Muscle layer of duodenum (tissue), 2 donors: ENCODE measurements at regions not wholly inside any gene's neighbourhood (a gene's known extent, or its start where the extent isn't known, plus 50 kb on each side); places are given as distances from the start of the nearest gene placed in this dataset.
"Not testable (repeated sequence)": the region's sequence is repeated elsewhere in the genome, so short reads cannot be mapped to it uniquely, and the experiment has no call there.

Experiments
- H3K27ac ChIP-seq: one replicate; pipeline ENCODE4 v1.7.0; 2013; ENCODE audit warnings: mild to moderate bottlenecking, low read length
- H3K27me3 ChIP-seq: one replicate; pipeline ENCODE4 v1.7.0; 2013; ENCODE audit warnings: low read depth, mild to moderate bottlenecking, control low read depth, low read length
- H3K36me3 ChIP-seq, 2 donors: one replicate each; pipeline ENCODE4 v1.7.0; 2013; ENCODE audit warnings: low read length in 2 of 2, control low read depth in 1 of 2, mild to moderate bottlenecking in 1 of 2; ENCODE audit not compliant: insufficient read depth in 2 of 2, control insufficient read depth in 1 of 2
- H3K4me1 ChIP-seq, 2 donors: one replicate each; pipeline ENCODE4 v1.7.0; 2013; ENCODE audit warnings: low read length in 2 of 2, mild to moderate bottlenecking in 2 of 2, control low read depth in 1 of 2, moderate library complexity in 1 of 2; ENCODE audit not compliant: insufficient read depth in 2 of 2, control insufficient read depth in 1 of 2
- H3K4me3 ChIP-seq, 2 donors: one replicate each; pipeline ENCODE4 v1.7.0; 2013; ENCODE audit warnings: low read length in 2 of 2, low read depth in 1 of 2, mild to moderate bottlenecking in 1 of 2
- H3K9me3 ChIP-seq, 2 donors: one replicate each; pipeline ENCODE4 v1.7.0; 2013; ENCODE audit warnings: low read length in 2 of 2, control low read depth in 1 of 2, mild to moderate bottlenecking in 1 of 2; ENCODE audit not compliant: control insufficient read depth in 1 of 2
- donor health status: healthy.

GRCh38 chr19:27714857-27715256 is 1498.1 kb downstream of the UQCRFS1 start:
- H3K4me3 ChIP-seq = no peak overlapping the region
- no peak overlapping the region for H3K27ac ChIP-seq
- H3K9me3 ChIP-seq = peaks cover 0 to 19% of the 10 kb centered on the region in 2 donors
- no peaks in the 10 kb centered on the region for H3K27me3 ChIP-seq
- no peaks in the 10 kb centered on the region for H3K36me3 ChIP-seq
- H3K4me1 ChIP-seq = no peaks in the 10 kb centered on the region

GRCh38 chr19:27709496-27709895 is 1503.5 kb downstream of the UQCRFS1 start:
- no peak overlapping the region for H3K27ac ChIP-seq
- no peaks in the 10 kb centered on the region for H3K27me3 ChIP-seq
- H3K4me1 ChIP-seq = no peaks in the 10 kb centered on the region
- peaks cover 0 to 9% of the 10 kb centered on the region in 2 donors for H3K9me3 ChIP-seq
- no peaks in the 10 kb centered on the region for H3K36me3 ChIP-seq
- H3K4me3 ChIP-seq = no peak overlapping the region

- H3K4me1 ChIP-seq, H3K9me3 ChIP-seq, H3K4me3 ChIP-seq, H3K36me3 ChIP-seq, H3K27ac ChIP-seq, H3K27me3 ChIP-seq: not testable (repeated sequence)
Measured at GRCh38 chr19:27708986-27709385, 1504.0 kb downstream of the UQCRFS1 start.

GRCh38 chr19:27707026-27707425 is 1505.9 kb downstream of the UQCRFS1 start:
- H3K4me1 ChIP-seq, H3K9me3 ChIP-seq, H3K36me3 ChIP-seq, H3K4me3 ChIP-seq, H3K27ac ChIP-seq, H3K27me3 ChIP-seq: not testable (repeated sequence)

- Histone ChIP-seq H3K4me1 (no peaks in the 10 kb centered on the region), H3K9me3 (peaks cover 0 to 14% of the 10 kb centered on the region in 2 donors), H3K27me3 (no peaks in the 10 kb centered on the region), H3K36me3 (no peaks in the 10 kb centered on the region), H3K4me3 (no peak overlapping the region), H3K27ac (no peak overlapping the region)
Measured at GRCh38 chr19:27705896-27706295, 1507.1 kb downstream of the UQCRFS1 start.

GRCh38 chr19:27694361-27695055 is 1518.4 kb downstream of the UQCRFS1 start:
- no peaks in the 10 kb centered on the region for H3K27me3 ChIP-seq
- peak overlapping the region in 1 of 2 donors; percentile 21 for H3K4me3 ChIP-seq
- no peak overlapping the region for H3K27ac ChIP-seq
- H3K36me3 ChIP-seq = no peaks in the 10 kb centered on the region
- H3K4me1 ChIP-seq = no peaks in the 10 kb centered on the region
- peaks cover 5 to 21% of the 10 kb centered on the region in 2 donors for H3K9me3 ChIP-seq

- Histone ChIP-seq H3K9me3 (peaks cover 5 to 24% of the 10 kb centered on the region in 2 donors), H3K36me3 (no peaks in the 10 kb centered on the region), H3K27me3 (no peaks in the 10 kb centered on the region), H3K4me3 (no peak overlapping the region), H3K27ac (no peak overlapping the region), H3K4me1 (no peaks in the 10 kb centered on the region)
Measured at GRCh38 chr19:27691991-27692390, 1521.0 kb downstream of the UQCRFS1 start.

GRCh38 chr19:27689734-27690241 is 1523.2 kb downstream of the UQCRFS1 start:
- Histone ChIP-seq H3K4me1 (no peaks in the 10 kb centered on the region), H3K36me3 (no peaks in the 10 kb centered on the region), H3K4me3 (no peak overlapping the region), H3K9me3 (peaks cover 5 to 18% of the 10 kb centered on the region in 2 donors), H3K27me3 (no peaks in the 10 kb centered on the region), H3K27ac (no peak overlapping the region)

GRCh38 chr19:27684293-27684692 is 1528.7 kb downstream of the UQCRFS1 start:
- Histone ChIP-seq H3K4me1 (no peaks in the 10 kb centered on the region), H3K27ac (no peak overlapping the region), H3K36me3 (no peaks in the 10 kb centered on the region), H3K27me3 (no peaks in the 10 kb centered on the region), H3K9me3 (peaks cover 5 to 9% of the 10 kb centered on the region in 2 donors), H3K4me3 (no peak overlapping the region)

GRCh38 chr19:27681972-27682371 is 1531.0 kb downstream of the UQCRFS1 start:
- Histone ChIP-seq H3K4me3 (no peak overlapping the region), H3K27me3 (no peaks in the 10 kb centered on the region), H3K27ac (no peak overlapping the region), H3K4me1 (no peaks in the 10 kb centered on the region), H3K36me3 (no peaks in the 10 kb centered on the region), H3K9me3 (peaks cover 5 to 12% of the 10 kb centered on the region in 2 donors)

GRCh38 chr19:27679905-27680304 is 1533.0 kb downstream of the UQCRFS1 start:
- H3K4me3 ChIP-seq = no peak overlapping the region
- no peaks in the 10 kb centered on the region for H3K27me3 ChIP-seq
- no peak overlapping the region for H3K27ac ChIP-seq
- peaks cover 5 to 12% of the 10 kb centered on the region in 2 donors for H3K9me3 ChIP-seq
- no peaks in the 10 kb centered on the region for H3K4me1 ChIP-seq
- no peaks in the 10 kb centered on the region for H3K36me3 ChIP-seq

GRCh38 chr19:27679399-27679798 is 1533.6 kb downstream of the UQCRFS1 start:
- Histone ChIP-seq H3K4me1 (no peaks in the 10 kb centered on the region), H3K27ac (no peak overlapping the region), H3K36me3 (no peaks in the 10 kb centered on the region), H3K27me3 (no peaks in the 10 kb centered on the region), H3K9me3 (peaks cover 5 to 12% of the 10 kb centered on the region in 2 donors), H3K4me3 (no peak overlapping the region)
